Stimulated activated CD4-positive, alpha-beta T cell treated with anti-CD3 and anti-CD28 coated beads, Interleukin-4, amount 100 ng/mL, for 48 hours (primary cell): ENCODE measurements at regions not wholly inside any gene's neighbourhood (a gene's known extent, or its start where the extent isn't known, plus 50 kb on each side); places are given as distances from the start of the nearest gene placed in this dataset.
"Not testable (repeated sequence)": the region's sequence is repeated elsewhere in the genome, so short reads cannot be mapped to it uniquely, and the experiment has no call there.

ENCODE experiments used
- DNase-seq, 2 donors: peaks; one replicate each; pipeline ENCODE4 v3.0.0-alpha.2; 2020; ENCODE audit warnings: low read depth in 2 of 2

DNA sequence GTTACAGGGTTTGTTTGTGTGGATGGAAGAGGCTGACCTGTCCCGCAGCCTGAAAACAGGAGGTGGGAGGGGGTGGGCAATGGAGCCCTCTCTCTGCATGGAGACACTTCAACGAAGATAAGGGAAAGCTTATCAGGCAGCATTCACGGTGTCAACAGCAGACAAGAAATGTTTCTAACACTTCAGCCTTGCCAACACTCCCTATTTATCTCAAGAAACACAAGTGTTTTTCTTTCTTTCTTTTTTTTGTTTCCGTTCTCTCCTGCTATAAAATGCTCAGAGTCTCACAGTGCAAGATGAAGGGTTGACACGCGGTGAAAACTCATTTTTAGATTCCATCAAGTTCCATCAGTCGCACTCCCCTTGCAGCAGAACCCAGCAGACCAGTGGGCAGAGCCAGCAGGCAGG lies 594.4 kb downstream of the MATN1 start:
- no peak for DNase-seq

DNA sequence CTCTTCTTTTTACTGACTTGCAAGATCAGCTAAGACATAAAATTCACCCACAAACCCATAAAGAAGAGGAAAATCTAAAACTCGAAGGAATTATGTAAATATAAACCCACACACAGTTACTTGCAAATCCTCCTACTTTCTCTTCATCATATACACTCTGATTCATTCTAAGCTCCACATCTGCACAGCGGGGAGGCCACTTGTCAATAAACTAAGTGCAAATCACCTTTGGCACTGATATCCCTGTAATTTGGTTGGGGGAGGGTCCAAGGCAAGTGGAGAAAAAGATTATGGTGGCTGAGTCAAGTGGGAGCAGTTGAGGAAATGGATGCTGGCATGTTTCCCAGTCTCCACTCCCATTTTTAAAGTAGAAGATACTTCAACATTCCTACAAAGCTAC lies 596.5 kb downstream of the MATN1 start:
- no peak for DNase-seq

DNA sequence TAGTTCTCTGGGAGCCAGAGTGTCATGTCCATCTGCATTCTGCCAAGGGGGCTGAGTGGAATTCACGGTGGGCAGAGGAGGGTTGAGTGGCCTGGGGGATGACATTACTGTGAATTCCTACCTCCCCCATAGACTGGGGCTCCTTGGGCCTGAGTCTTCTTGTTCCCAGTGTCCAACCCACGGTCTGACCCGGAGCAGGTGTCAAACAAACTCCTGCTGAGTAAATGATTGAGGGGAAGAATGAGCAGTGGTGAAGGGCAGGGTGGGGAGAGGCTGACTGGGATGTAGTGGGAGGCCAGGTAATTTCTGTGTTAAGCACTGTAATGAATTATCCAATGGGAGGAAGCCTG lies 597.6 kb downstream of the MATN1 start:
- DNase-seq = no peak

DNA sequence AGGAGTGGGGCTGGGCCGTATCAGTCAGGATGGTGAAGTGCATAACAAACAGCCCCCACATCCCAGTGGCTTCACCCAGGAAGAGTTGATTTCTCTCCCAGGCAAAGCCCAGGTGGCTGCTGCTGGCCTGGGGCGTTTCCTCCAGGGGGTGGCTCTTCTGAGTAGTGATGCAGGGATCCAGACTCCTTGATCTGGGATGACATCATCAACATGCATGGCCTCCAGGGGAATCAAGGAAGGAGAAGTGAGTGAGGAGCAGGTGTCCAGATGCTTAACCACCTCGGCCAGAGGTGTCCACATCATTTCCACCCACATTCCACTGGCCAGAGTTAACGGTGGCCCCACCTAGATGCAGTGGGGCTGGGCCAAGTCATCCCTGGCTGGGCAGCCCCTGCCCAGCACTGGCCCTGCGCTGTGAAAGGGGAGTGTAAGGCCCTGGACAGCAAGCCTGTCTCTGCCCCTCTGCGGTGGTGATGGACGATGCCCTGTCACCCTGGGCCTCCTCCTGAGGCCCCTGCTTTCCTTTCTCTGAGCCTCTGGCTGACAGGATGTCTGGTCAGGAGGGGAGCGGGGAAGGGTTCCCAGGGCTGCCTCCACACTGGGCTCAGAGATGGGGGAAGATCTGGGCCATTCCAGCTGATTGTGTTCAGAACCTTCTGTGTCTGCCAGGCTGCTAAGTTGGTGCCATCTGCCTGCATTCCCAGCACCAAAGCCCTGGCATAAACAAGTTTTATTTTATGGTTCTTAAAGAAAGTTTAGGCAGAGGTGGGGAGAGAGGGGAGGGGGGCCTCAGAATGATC lies 598.2 kb downstream of the MATN1 start:
- no peak for DNase-seq

DNA sequence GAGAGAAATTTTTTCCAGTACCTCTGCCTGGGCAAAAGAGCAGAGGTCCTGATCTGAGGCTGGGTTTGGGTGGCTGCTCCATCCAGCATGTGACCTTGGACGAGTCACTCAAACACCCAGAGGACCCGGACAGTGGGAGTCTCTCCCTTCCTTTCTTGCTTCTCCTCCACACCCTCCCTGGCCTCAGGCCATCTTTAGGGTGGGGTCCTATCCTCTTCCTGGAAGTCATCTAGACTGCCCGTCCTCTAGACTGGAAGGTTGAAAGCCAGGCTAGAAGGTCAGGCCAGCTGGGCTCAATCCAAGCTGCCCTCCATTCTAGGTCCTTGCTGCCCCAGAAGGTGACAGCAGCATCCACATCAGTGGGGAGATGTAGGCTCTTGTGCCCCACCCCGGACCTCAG lies 599.5 kb downstream of the MATN1 start:
- DNase-seq = no peak

DNA sequence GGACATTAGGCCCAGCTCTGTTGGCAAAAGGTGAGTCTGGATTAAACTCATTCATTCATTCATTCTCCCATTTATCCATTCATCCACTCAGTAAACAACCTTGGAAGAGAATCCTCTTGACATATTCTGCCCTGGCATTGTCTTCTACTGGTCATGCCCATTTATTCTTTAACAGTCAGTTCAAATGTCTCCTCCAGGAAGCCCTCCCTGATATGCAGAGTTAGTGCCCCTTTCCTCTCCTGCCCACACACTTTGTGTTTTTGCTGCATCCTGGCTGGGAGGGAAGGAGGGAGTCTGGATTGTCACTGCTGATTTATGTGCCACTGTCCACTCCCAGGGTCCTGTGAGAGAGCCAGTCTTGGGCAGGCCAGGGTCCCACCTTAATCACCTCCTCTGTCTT lies 600.3 kb downstream of the MATN1 start:
- DNase-seq = no peak

DNA sequence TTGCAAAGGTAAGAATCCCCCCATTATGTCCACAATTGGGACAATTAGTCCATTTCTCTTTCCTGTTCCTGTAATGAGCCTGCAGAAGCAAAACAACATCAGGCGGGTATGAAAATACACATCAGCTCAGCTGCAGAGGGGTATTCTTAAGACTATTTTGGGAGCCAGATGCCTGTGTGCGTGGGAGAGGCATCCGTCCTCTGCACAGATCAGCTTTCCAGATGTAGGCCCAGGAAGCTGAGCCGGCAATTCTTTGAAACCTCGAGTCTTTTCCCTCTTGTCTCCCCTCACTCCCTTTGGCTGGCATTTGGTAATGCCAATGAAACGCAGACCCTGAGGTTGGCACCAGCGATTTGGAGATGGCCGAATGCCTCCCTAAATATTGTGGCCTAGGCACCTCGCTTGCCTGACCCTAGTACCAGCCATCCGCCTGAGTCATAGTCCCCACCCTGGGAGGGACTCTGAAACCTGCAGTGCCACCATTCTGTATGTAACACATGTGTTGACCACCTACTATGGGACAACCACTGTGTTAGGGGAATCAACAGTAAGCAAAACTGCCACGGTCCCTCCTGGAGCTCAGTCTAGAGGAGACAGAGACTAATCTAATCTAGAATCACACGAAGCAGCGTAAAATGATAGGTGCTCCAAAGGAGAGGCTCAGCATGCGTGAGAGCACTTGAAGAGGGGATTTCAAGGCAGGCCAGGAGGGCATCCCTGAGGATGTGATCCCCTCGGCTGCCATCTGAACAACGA lies 603.0 kb downstream of the MATN1 start:
- DNase-seq = no peak

DNA sequence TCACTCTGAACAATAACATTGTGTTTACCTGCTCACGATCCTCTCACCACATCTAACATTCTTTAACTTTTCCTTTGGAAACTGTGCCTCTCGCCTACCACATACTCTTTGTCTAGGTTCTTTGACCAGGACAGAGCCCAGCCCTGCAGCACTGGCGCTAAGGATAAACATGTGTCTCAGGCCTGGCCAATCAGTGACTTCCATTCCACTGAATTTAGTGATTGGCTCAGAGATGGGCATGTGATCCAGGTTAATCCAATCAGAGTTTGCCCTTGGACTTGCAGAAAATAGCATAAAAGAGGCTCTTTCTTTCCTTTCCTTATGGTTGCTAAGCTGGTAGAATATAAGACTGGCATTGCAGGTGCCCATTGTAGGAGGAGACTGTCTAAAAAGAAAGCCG lies 605.7 kb downstream of the MATN1 start:
- no peak for DNase-seq

DNA sequence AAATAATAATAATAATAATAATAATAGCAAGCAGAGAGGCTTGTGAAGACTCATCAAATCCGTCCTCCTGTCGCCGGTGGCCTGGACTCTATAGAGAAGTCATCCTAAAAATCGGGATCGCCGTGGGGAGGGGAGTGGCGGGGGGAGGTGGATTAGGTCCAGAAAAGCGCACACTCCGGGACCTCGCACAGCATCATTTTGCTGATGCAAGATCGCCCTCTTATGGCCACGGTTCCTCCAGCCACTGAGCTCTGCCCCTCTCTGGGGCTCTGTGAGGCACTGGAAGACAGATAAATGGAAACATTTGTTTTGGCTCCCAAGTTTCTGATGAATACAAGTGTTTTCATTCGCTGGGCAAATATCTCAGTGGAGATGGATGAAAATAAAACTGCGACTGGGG lies 612.0 kb downstream of the MATN1 start:
- DNase-seq = peak; percentile 6 to 9

DNA sequence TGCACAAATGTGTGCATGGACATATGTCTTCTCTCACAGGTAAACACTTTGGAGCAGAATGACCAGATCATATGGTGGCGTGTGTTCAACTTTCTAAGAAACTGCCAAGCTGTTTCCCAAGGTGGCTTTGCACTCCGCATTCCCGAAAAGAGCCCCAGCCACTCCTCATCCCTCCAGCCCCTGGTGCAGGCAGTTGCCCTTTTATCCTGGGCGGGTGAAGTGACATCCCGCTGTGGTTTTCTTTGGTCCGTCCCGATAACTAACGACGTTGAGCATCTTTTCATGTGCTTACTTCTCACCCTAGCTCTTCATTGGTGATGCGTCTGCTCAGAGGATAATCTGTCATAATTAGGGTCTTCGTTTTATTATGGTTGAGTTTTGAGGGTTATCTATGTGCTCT lies 612.5 kb downstream of the MATN1 start:
- DNase-seq = no peak

DNA sequence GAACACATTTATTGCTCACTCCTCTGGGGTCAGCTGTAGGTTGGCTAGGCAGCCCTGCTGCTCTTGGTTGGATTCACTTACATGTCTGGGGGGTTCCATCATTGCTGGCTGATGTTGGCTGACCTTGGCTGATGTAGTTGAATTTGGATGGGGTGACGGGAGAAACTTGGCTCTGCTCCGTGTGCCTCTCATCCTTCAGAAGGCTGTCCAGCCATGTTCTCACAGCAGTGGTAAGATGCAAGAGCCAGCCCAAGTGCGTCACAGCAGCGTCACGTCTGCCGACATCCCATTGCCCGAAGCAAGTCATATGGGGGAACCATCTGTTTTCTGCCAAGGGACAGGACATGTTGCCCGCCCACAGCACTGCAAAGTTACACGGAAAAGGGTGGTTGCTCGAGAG lies 613.5 kb downstream of the MATN1 start:
- no peak for DNase-seq

DNA sequence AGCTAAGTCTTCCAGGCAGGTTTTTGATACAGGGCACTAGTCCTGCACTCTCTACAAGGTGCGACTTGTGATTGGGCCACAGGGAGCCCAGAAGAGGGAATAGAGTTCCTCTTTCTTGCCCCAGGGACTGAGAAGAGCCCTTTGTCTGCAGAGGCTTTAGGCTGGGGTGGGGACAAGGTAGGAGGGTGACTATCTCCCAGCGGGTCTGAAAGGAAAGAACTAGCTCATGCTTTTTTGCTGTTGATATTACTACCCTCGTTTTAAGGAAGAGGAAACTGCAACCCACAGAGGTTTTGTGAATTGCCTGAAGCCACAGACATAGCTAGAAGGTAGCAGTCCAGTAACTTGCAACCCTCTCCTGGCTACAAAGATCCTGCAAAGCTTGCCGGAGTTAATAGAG lies 615.2 kb downstream of the MATN1 start:
- DNase-seq = no peak

DNA sequence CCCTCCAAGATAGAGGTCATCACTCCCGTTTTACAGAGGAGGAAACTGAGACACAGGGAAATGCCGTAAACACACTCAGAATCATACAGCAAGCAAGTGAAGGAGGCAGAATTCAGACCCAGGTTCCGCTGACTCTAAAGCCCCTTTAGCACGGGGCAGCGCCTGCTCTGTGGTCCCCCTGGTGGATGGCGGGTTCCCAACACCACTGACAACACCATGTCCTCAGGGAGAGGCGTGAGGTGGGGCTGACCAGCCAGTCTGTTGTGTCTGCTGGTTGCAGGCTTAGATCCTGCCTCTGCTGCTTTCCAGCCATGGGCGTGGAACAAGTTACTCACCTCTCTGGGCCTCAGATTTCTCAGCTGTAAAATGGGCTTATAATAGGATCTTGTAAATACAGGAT lies 617.3 kb downstream of the MATN1 start:
- peak in 1 of 2 donors; percentile 4 for DNase-seq

DNA sequence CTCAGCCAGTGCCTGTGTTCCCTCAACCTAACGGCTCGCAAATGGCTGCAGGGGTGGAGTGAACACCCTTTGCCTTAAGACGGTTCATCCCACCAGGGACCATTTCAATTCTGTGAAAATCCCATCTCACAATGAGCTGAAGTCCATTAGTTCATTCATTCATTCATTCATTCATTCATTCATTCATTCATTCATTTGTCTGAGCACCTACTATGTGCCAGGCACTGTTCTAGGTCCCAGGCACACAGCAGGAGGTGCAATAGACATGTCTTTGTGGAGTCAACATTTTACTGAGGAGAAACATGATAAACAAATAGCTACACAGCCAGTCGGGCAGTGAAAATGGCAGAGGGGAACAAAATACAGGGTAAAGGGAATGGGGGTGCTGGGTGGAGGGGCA lies 618.8 kb downstream of the MATN1 start:
- DNase-seq = no peak

DNA sequence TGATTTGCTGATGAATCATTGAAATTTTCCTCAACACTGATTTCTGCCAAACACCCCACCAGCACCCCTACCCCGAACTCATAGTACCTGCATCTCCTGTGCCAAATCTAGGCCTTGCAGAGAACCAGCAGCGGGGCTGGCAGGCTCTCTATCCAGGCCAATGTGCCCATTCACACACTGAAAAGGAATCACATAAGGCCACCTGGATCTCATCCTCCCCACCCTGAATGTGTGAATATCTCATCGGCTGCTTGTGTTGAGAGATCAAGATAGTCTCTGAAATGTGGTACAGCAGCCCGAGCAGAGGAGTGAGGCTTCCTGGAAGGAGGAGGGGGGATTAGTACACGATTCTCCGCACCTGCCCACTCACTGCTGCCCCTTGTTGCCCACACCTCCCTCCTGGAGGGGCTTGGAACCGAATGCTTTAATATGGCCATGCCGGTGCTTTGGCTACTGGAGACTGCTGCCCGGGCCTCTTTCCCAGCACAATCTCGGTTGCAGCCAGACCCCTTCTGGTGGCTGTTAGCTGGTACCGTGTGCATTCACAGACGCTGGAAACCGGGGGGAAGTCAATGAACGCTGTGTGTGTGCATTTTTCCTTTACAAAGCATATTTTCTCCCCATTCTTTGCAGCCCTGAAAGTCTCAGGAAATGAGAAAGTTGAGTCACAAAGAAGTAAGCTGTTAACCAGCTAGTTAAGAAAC lies 619.5 kb downstream of the MATN1 start:
- no peak for DNase-seq

DNA sequence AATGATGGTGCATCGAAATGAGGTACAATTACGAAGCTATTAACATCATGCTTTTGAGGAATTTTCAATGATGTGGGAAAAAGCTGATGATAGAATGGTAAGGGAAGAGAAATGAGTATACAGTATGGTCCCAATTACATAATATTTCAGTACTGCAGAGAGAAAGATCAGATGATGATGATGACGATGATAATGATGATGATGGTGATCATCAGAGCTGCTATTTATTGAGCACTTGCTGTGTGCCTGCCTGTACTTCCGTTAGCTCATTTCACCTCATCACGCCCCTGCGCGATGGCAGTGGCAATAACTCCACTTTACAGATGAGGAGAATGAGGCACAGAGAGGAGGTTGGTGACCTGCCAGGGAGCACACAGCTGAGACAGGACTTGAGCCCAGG lies 620.8 kb downstream of the MATN1 start:
- DNase-seq = no peak

DNA sequence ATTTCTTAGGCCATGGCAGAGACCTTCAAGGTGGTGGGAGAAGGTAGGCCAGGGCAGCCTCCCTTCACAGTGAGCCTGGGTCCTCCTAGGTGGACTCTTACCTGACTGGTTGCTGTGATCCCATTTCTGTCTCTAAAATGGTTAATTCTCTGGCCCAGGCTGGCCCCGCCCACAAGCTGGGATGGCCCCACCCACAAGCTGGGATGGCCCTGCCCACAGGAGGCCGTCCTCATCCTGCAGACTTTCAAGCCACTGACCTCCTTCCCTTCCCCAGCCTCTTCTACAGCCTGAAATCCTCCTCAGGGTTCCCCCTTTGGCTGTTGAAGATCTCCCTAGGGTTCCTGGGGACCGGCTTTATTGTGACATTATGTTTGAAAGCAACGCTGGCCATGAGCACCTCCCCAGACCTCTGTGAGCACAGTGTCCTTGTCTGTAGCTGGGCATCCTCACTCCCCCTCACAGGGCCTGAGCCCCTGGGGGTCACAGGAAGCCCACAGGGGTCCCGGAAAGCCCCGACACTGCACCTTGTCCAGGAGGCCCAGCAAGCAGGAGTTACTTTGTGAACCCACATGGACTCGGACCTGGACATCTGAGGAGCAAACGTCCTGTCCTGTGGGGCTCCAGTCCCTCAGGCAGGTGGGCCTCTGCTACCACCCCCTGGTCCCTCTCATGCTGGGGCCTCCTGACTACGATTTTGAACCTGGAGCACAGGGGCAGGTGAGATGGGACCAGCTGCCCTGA lies 621.7 kb downstream of the MATN1 start:
- no peak for DNase-seq

DNA sequence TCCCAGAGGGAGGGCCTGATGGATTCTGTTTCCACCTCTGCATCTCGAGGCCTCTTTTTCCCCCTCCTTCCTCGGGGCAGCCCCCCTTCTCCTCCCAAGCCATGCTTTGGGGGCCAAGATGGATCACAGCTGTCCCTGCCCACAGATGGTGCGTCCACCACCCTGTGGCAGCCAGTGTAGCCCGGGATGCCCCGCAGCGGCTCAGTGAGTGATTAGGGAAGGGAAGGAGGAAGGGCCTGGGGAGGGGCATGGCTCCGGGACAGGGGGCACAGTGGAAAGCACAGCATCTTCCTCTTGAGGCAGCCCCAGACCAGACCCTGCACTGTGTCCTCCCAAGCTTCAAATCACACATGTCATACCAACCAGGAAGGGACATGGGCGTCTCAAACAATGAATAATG lies 622.4 kb downstream of the MATN1 start:
- no peak for DNase-seq

DNA sequence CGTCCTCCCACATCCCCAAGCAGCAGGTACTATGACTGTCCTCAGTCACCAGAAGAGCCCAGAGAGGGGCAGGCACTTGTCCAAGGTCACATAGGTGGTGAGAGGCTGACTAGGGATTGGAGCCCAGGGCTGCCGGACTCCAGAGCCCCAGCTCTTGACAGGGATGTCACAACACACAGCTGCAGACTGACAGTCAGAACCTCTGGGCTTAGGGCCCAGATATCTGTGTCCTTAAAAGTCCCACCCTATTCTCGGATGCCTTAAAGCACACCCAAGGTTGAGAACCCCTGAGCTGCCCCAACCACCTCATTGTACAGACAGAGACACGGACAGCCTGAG lies 622.9 kb downstream of the MATN1 start:
- no peak for DNase-seq

DNA sequence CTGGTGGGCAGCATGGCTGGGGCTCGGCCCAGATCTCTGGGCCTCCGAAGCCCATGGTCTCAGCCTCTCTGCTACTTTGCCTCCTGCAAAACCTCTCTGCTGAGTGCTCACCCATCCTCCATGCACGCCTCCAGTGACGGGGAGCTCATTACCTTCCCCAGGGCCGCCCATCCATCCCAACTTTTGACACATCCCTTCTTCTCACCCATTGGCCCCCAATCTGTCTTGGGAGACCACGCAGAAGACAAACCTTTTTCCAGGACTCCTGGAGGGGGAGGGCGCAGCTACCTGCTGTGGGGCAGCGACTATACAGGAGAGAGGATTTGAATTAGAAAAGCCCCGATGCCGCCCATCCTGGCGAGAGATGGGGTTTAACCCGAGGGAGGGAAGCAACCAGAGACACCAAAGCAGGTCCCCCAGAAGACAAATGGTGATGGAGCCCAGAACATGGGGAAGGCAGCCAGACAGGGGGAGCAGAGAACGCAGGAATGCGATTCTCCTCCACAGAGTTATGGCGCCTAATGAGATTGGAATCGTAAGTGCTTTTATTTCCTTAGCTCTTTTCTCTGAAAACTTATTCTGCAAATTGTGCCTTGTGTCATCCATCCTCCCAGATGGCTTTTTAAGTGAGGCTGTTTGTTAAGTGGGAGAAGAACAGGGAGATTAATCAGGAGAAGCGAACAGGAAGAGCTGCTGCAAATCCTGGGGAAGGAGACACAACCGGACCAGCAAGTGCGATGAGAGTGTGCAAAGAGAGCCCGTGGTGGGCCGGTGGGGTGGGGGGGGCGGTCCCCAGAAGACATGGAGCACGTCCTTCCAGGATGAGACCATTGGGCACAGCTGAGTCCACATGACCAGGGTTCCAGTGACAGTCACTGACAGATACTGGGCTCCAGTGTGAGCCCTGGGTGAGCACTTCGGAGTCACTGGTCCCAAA lies 623.5 kb downstream of the MATN1 start:
- DNase-seq = no peak

DNA sequence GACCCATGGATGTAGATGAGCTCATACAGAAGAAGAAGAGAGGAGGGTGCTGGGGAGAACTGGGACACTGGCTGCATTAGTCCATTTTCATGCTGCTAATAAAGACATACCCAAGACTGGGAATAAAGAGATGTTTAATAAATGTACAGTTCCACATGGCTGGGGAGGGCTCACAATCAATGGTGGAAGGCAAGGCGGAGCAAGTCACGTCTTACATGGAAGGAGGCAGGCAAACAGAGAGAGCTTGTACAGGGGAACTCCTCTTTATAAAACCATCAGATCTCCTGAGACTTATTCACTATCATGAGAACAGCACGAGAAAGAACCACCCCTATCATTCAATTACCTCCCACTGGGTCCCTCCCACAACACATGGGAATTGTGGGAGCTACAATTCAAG lies 625.5 kb downstream of the MATN1 start:
- DNase-seq = not testable (repeated sequence)
